ENCODE measurements at regions not wholly inside any gene's neighbourhood (a gene's known extent, or its start where the extent isn't known, plus 50 kb on each side); places are given as distances from the start of the nearest gene placed in this dataset.

- Histone ChIP-seq H3K27ac (ENCODE audit: low read depth, low read length) (no peak overlapping the region), H3K27me3 (ENCODE audit: control insufficient read depth, insufficient read depth, low read length, poor library complexity, severe bottlenecking) (no peaks in the 10 kb centered on the region), H3K36me3 (ENCODE audit: control insufficient read depth, insufficient read depth, low read length) (no peaks in the 10 kb centered on the region), H3K9me3 (ENCODE audit: control insufficient read depth, low read length) (no peaks in the 10 kb centered on the region), H3K4me1 (ENCODE audit: control insufficient read depth, insufficient read depth, low read length) (no peaks in the 10 kb centered on the region), H3K9ac (ENCODE audit: extremely low read depth, low read length, poor library complexity, severe bottlenecking) (no peak overlapping the region), H3K4me3 (ENCODE audit: low read length) (no peak overlapping the region)
- H3K27ac Mint-ChIP-seq = no peak overlapping the region
- H3K36me3 Mint-ChIP-seq (ENCODE audit: low read depth) = no peaks in the 10 kb centered on the region
- no peak overlapping the region for H3K4me3 Mint-ChIP-seq
- no peaks in the 10 kb centered on the region for H3K27me3 Mint-ChIP-seq (ENCODE audit: insufficient read depth)
- H3K9me3 Mint-ChIP-seq = no peaks in the 10 kb centered on the region
- no peak for DNase-seq
- TF ChIP-seq, protein P1, sequence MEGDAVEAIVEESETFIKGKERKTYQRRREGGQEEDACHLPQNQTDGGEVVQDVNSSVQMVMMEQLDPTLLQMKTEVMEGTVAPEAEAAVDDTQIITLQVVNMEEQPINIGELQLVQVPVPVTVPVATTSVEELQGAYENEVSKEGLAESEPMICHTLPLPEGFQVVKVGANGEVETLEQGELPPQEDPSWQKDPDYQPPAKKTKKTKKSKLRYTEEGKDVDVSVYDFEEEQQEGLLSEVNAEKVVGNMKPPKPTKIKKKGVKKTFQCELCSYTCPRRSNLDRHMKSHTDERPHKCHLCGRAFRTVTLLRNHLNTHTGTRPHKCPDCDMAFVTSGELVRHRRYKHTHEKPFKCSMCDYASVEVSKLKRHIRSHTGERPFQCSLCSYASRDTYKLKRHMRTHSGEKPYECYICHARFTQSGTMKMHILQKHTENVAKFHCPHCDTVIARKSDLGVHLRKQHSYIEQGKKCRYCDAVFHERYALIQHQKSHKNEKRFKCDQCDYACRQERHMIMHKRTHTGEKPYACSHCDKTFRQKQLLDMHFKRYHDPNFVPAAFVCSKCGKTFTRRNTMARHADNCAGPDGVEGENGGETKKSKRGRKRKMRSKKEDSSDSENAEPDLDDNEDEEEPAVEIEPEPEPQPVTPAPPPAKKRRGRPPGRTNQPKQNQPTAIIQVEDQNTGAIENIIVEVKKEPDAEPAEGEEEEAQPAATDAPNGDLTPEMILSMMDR (conservative IDR thresholded peaks at IDR 0.05) = no peak
- peaks cover 3% of the 10 kb centered on the region for H3K4me1 Mint-ChIP-seq
These were observed 77.2 kb upstream of the BOD1L1 start for GRCh38 chr4:13704761-13705160.

DNA sequence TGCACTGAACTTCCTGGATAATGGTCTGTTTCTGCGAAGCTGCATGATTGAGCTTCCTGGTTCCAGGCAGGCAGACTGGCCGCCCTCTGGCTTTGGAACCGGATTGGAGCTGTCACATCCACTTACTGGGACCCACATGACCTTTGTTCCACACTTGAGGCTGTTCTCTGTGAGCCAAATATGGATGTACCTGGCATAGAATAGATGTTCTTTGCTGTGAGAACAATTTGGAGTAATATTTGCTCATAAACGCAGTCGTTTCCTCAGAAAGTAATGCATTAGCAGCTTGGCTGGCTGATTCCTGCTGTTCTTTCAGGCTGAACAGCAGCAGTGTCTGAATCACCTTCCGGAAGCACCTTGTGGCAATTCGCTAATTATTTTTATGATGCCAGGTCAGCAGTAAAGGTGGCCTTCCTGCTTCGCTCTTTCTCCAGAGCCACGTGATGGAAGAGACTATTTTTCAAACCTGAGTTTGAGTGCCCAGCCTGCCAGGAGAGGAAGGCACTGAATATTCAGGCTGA lies 78.1 kb upstream of the BOD1L1 start:
- WGBS, 2 experiments (ENCODE audit: insufficient coverage in 1 of 2, insufficient read length in 1 of 2) = 90 to 91% methylated on average over 9 of the region's 9 CpGs
- Mint-ChIP-seq H3K27ac (no peak overlapping the region), H3K36me3 (ENCODE audit: low read depth) (no peaks in the 10 kb centered on the region), H3K9me3 (no peaks in the 10 kb centered on the region), H3K27me3 (ENCODE audit: insufficient read depth) (no peaks in the 10 kb centered on the region), H3K4me1 (no peaks in the 10 kb centered on the region), H3K4me3 (no peak overlapping the region)
- H3K9me3 ChIP-seq (ENCODE audit: control insufficient read depth, low read length) = no peaks in the 10 kb centered on the region
- H3K36me3 ChIP-seq (ENCODE audit: control insufficient read depth, insufficient read depth, low read length) = no peaks in the 10 kb centered on the region
- no peak overlapping the region for H3K9ac ChIP-seq (ENCODE audit: extremely low read depth, low read length, poor library complexity, severe bottlenecking)
- no peaks in the 10 kb centered on the region for H3K27me3 ChIP-seq (ENCODE audit: control insufficient read depth, insufficient read depth, low read length, poor library complexity, severe bottlenecking)
- no peak overlapping the region for H3K27ac ChIP-seq (ENCODE audit: low read depth, low read length)
- TF ChIP-seq, protein P1 (conservative IDR thresholded peaks at IDR 0.05) = no peak
- H3K4me3 ChIP-seq (ENCODE audit: low read length) = no peak overlapping the region
- H3K4me1 ChIP-seq (ENCODE audit: control insufficient read depth, insufficient read depth, low read length) = no peaks in the 10 kb centered on the region
- DNase-seq = no peak

DNA sequence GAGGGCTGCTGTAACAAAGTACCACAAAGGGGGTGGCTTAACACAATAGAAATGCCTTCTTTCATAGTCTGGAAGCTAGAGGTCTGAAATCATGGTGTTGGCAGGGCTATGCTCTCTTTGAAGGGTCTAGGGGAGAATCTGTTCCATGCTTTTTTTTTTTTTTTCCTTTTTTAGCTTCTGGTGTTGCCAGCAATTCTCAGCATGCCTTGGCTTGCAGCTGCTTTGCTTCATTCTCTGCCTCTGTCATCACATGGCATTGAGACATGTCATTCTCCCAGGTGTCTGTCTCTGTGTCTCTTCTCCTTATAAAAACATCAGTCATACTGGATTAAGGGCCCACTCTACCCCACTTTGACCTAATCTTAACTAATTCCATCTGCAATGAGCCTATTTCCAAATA lies 78.6 kb upstream of the BOD1L1 start:
- Histone ChIP-seq H3K27me3 (ENCODE audit: control insufficient read depth, insufficient read depth, low read length, poor library complexity, severe bottlenecking) (no peaks in the 10 kb centered on the region), H3K9me3 (ENCODE audit: control insufficient read depth, low read length) (no peaks in the 10 kb centered on the region), H3K9ac (ENCODE audit: extremely low read depth, low read length, poor library complexity, severe bottlenecking) (no peak overlapping the region), H3K4me3 (ENCODE audit: low read length) (no peak overlapping the region), H3K36me3 (ENCODE audit: control insufficient read depth, insufficient read depth, low read length) (no peaks in the 10 kb centered on the region), H3K27ac (ENCODE audit: low read depth, low read length) (no peak overlapping the region), H3K4me1 (ENCODE audit: control insufficient read depth, insufficient read depth, low read length) (no peaks in the 10 kb centered on the region)
- Mint-ChIP-seq H3K4me3 (no peak overlapping the region), H3K36me3 (ENCODE audit: low read depth) (no peaks in the 10 kb centered on the region), H3K4me1 (no peaks in the 10 kb centered on the region), H3K27ac (no peak overlapping the region), H3K27me3 (ENCODE audit: insufficient read depth) (no peaks in the 10 kb centered on the region), H3K9me3 (no peaks in the 10 kb centered on the region)
- TF ChIP-seq, protein P1 (conservative IDR thresholded peaks at IDR 0.05) = no peak
- DNase-seq = no peak
